Astrocyte of the spinal cord (primary cell): ENCODE measurements at regions not wholly inside any gene's neighbourhood (a gene's known extent, or its start where the extent isn't known, plus 50 kb on each side); places are given as distances from the start of the nearest gene placed in this dataset.

ENCODE experiments used
- DNase-seq: peaks from one replicate; pipeline ENCODE4 v3.0.0; 2011; ENCODE audit warnings: low read depth, low spot score
- H3K4me3 ChIP-seq: 2 replicates; pipeline ENCODE4 v1.5.1; 2011; ENCODE audit warnings: low read depth, mild to moderate bottlenecking, low read length, moderate library complexity
- CTCF ChIP-seq: IDR thresholded peaks from 2 replicates; pipeline ENCODE4 v1.5.1; 2012; ENCODE audit warnings: low read depth, mild to moderate bottlenecking, low read length, inconsistent platforms
- in situ Hi-C: cut with HindIII; loops from 2 replicates; pipeline ENCODE4 v1.10.0; 2017; ENCODE audit warnings: low sequenced_read_pairs

- DNase-seq = no peak
- in situ Hi-C loops = no loop called here
- no peak for TF ChIP-seq CTCF
- H3K4me3 ChIP-seq = no peak overlapping the region
Measured at GRCh38 chr9:108650826-108651225, 205.0 kb downstream of the ACTL7B start.

GRCh38 chr9:108645520-108645919 is 210.3 kb downstream of the ACTL7B start:
- H3K4me3 ChIP-seq = no peak overlapping the region
- in situ Hi-C loops = no loop called here
- no peak for DNase-seq
- no peak for TF ChIP-seq CTCF

- in situ Hi-C loops = no loop called here
- DNase-seq = no peak
- no peak for TF ChIP-seq CTCF
- no peak overlapping the region for H3K4me3 ChIP-seq
Measured at GRCh38 chr9:108643731-108644510, 211.9 kb downstream of the ACTL7B start.

- in situ Hi-C loops = no loop called here
- TF ChIP-seq CTCF = no peak
- DNase-seq = no peak
- H3K4me3 ChIP-seq = no peak overlapping the region
Measured at GRCh38 chr9:108642871-108643270, 212.9 kb downstream of the ACTL7B start.

GRCh38 chr9:108640230-108640629 is 215.6 kb downstream of the ACTL7B start:
- no peak for TF ChIP-seq CTCF
- DNase-seq = no peak
- no peak overlapping the region for H3K4me3 ChIP-seq
- in situ Hi-C loops = no loop called here

- no peak overlapping the region for H3K4me3 ChIP-seq
- in situ Hi-C loops = no loop called here
- no peak for TF ChIP-seq CTCF
- no peak for DNase-seq
Measured at GRCh38 chr9:108639696-108640095, 216.1 kb downstream of the ACTL7B start.
